ENCODE measurements at regions not wholly inside any gene's neighbourhood (a gene's known extent, or its start where the extent isn't known, plus 50 kb on each side); places are given as distances from the start of the nearest gene placed in this dataset.

GRCh38 chr1:61609040-61609439 is 115.9 kb downstream of the TM2D1 start:
- no peak overlapping the region for H3K4me3 ChIP-seq (ENCODE audit: low read length in 3 of 3)
- H3K36me3 ChIP-seq (ENCODE audit: control insufficient read depth in 2 of 3, insufficient read depth in 3 of 3, low read length in 3 of 3) = no peaks in the 10 kb centered on the region
- DNase-seq (no peak), FAIRE-seq (no peak)
- H3K27me3 ChIP-seq (ENCODE audit: control insufficient read depth, insufficient read depth, low read length) = no peaks in the 10 kb centered on the region
- H3K9me3 ChIP-seq (ENCODE audit: control insufficient read depth in 2 of 3, insufficient read depth in 1 of 3, low read length in 3 of 3) = no peaks in the 10 kb centered on the region
- no peak overlapping the region for H3K9ac ChIP-seq (ENCODE audit: low read length in 3 of 3)
- no peaks in the 10 kb centered on the region for H3K4me1 ChIP-seq (ENCODE audit: control insufficient read depth in 2 of 3, insufficient read depth in 2 of 3, low read depth in 1 of 3, low read length in 3 of 3)
- H3K27ac ChIP-seq (ENCODE audit: low read depth in 2 of 2, low read length in 2 of 2) = no peak overlapping the region
- intact Hi-C loops (cut with DNase I) = no loop called here
- TF ChIP-seq CTCF (IDR thresholded peaks at IDR 0.05; ENCODE audit: borderline replicate concordance, extremely low read depth, insufficient read depth) = no peak

GRCh38 chr1:61607448-61607847 is 117.5 kb downstream of the TM2D1 start:
- H3K27me3 ChIP-seq (ENCODE audit: control insufficient read depth, insufficient read depth, low read length) = no peaks in the 10 kb centered on the region
- H3K9ac ChIP-seq (ENCODE audit: low read length in 3 of 3) = no peak overlapping the region
- no peaks in the 10 kb centered on the region for H3K36me3 ChIP-seq (ENCODE audit: control insufficient read depth in 2 of 3, insufficient read depth in 3 of 3, low read length in 3 of 3)
- no peaks in the 10 kb centered on the region for H3K4me1 ChIP-seq (ENCODE audit: control insufficient read depth in 2 of 3, insufficient read depth in 2 of 3, low read depth in 1 of 3, low read length in 3 of 3)
- no peak for TF ChIP-seq CTCF (IDR thresholded peaks at IDR 0.05; ENCODE audit: borderline replicate concordance, extremely low read depth, insufficient read depth)
- FAIRE-seq (no peak), DNase-seq (no peak)
- H3K9me3 ChIP-seq (ENCODE audit: control insufficient read depth in 2 of 3, insufficient read depth in 1 of 3, low read length in 3 of 3) = no peaks in the 10 kb centered on the region
- H3K27ac ChIP-seq (ENCODE audit: low read depth in 2 of 2, low read length in 2 of 2) = no peak overlapping the region
- intact Hi-C loops (cut with DNase I) = no loop called here
- H3K4me3 ChIP-seq (ENCODE audit: low read length in 3 of 3) = no peak overlapping the region

GRCh38 chr1:61606448-61607312 is 118.3 kb downstream of the TM2D1 start:
- FAIRE-seq (no peak), DNase-seq (peak in 1 of 5 donors; percentile 72)
- no peak overlapping the region for H3K4me3 ChIP-seq (ENCODE audit: low read length in 3 of 3)

More at GRCh38 chr1:61606448-61607312, 118.3 kb downstream of the TM2D1 start:
- Histone ChIP-seq H3K27me3 (ENCODE audit: control insufficient read depth, insufficient read depth, low read length) (no peaks in the 10 kb centered on the region), H3K36me3 (ENCODE audit: control insufficient read depth in 2 of 3, insufficient read depth in 3 of 3, low read length in 3 of 3) (no peaks in the 10 kb centered on the region), H3K4me1 (ENCODE audit: control insufficient read depth in 2 of 3, insufficient read depth in 2 of 3, low read depth in 1 of 3, low read length in 3 of 3) (no peaks in the 10 kb centered on the region), H3K9me3 (ENCODE audit: control insufficient read depth in 2 of 3, insufficient read depth in 1 of 3, low read length in 3 of 3) (no peaks in the 10 kb centered on the region), H3K9ac (ENCODE audit: low read length in 3 of 3) (no peak overlapping the region), H3K27ac (ENCODE audit: low read depth in 2 of 2, low read length in 2 of 2) (peak overlapping the region in 1 of 2 donors; percentile 40)
- TF ChIP-seq CTCF (IDR thresholded peaks at IDR 0.05; ENCODE audit: borderline replicate concordance, extremely low read depth, insufficient read depth) = no peak
- intact Hi-C loops (cut with DNase I) = no loop called here

Data from kidney (tissue), 13 donors.